ENCODE measurements at regions not wholly inside any gene's neighbourhood (a gene's known extent, or its start where the extent isn't known, plus 50 kb on each side); places are given as distances from the start of the nearest gene placed in this dataset.

DNA sequence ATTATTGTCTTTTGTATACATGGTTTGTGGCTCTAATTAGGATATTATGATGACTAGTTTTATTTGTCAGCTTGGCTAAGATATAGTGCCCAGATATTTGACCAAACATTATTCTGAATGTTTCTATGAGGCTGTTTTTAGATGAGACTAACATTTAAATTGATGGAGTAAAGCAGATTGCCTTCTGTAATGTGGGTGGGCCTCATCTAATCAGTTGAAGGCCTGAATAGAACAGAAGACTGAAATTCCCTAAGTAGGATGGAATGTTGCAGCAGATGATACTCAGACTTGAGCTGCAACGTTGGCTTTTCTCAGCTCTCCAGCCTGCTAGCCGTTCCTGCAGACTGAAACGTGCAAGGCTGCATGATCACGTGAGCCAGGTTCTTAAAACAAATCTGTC, 546.5 kb downstream of the EDEM1 start:
- no peaks in the 10 kb centered on the region for H3K9me3 ChIP-seq
- TF ChIP-seq POLR2A (IDR thresholded peaks at IDR 0.05), result no peak
- TF ChIP-seq, protein P1, sequence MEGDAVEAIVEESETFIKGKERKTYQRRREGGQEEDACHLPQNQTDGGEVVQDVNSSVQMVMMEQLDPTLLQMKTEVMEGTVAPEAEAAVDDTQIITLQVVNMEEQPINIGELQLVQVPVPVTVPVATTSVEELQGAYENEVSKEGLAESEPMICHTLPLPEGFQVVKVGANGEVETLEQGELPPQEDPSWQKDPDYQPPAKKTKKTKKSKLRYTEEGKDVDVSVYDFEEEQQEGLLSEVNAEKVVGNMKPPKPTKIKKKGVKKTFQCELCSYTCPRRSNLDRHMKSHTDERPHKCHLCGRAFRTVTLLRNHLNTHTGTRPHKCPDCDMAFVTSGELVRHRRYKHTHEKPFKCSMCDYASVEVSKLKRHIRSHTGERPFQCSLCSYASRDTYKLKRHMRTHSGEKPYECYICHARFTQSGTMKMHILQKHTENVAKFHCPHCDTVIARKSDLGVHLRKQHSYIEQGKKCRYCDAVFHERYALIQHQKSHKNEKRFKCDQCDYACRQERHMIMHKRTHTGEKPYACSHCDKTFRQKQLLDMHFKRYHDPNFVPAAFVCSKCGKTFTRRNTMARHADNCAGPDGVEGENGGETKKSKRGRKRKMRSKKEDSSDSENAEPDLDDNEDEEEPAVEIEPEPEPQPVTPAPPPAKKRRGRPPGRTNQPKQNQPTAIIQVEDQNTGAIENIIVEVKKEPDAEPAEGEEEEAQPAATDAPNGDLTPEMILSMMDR (IDR thresholded peaks at IDR 0.05), result no peak
- intact Hi-C loops (cut with DNase I), result no loop called here
- no peak overlapping the region for H3K27ac ChIP-seq
- ATAC-seq (no peak), DNase-seq (no peak)
- no peaks in the 10 kb centered on the region for H3K4me1 ChIP-seq
- 74 to 87% (median 82%) methylated on average over 4 of the region's 4 CpGs for WGBS, 4 donors
- no peaks in the 10 kb centered on the region for H3K27me3 ChIP-seq
- H3K36me3 ChIP-seq, result no peaks in the 10 kb centered on the region
- H3K4me3 ChIP-seq, result no peak overlapping the region

- H3K4me1 ChIP-seq, result no peaks in the 10 kb centered on the region
- H3K9me3 ChIP-seq, result no peaks in the 10 kb centered on the region
- H3K36me3 ChIP-seq, result no peaks in the 10 kb centered on the region
- TF ChIP-seq POLR2A (IDR thresholded peaks at IDR 0.05), result no peak
- TF ChIP-seq, protein P1 (IDR thresholded peaks at IDR 0.05), result no peak
- DNase-seq (no peak), ATAC-seq (no peak)
- WGBS, 4 donors, result 73 to 81% (median 77%) methylated on average over 6 of the region's 6 CpGs
- H3K27me3 ChIP-seq, result no peaks in the 10 kb centered on the region
- intact Hi-C loops (cut with DNase I), result no loop called here
- H3K27ac ChIP-seq, result no peak overlapping the region
- no peak overlapping the region for H3K4me3 ChIP-seq
Observed at GRCh38 chr3:5735896-5736295, 548.4 kb downstream of the EDEM1 start.

DNA sequence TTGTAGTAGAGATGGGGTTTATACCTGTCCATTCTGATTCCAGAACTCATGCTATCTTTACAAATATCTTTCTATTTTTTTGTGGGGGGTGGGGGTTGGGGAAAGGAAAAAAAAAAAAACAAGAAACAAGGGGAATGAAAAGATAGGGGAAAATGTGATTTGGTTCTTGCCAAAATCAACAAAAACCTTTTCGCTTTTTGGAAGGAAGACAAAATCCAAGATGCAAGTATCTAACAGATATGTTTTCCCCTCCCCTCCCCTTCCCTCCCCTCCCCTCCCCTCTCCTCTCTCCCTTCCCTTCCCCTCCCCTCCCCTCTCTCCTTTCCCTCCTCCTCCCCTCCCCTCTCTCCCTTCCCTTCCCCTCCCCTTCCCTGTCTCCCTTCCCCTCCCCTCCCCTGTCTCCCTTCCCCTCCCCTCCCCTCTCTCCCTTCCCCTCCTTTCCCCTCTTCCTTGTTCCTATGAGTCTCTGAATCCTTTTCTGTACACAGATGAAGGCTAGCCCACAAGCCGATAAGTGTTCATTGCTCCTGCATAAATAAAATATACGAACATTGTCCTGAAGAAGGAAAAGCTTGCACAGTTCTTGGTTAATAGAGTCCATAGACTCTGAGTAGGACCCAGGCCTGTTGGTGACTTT, 551.9 kb downstream of the EDEM1 start:
- no peak for ATAC-seq
- Histone ChIP-seq H3K9me3 (no peaks in the 10 kb centered on the region), H3K36me3 (no peaks in the 10 kb centered on the region), H3K4me3 (no peak overlapping the region), H3K27me3 (no peaks in the 10 kb centered on the region), H3K27ac (no peak overlapping the region), H3K4me1 (no peaks in the 10 kb centered on the region)
- WGBS, 4 donors, result 55 to 86% (median 57%) methylated on average over 3 of the region's 3 CpGs
- intact Hi-C loops (cut with DNase I), result no loop called here
- DNase-seq, result no peak
- TF ChIP-seq POLR2A (IDR thresholded peaks at IDR 0.05), result no peak
- TF ChIP-seq, protein P1 (IDR thresholded peaks at IDR 0.05), result no peak

DNA sequence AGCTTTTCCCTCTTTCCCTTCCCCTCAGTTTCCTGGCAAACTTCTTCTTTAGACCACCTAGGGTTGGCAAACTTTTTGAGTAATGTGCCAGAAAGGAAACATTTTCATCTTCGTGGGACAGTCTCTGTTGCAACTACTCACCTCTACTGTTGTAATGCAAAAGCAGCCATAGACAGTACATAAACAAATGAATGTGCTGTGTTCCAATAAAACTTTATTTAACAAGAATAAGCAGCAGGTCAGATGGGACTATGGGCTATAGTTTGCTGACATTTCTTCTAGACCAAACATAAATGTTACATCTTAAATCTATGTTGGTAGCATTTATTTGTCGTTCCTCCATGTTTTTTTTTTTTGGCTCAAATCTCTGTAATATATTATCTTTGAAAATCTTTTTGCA, 552.4 kb downstream of the EDEM1 start:
- TF ChIP-seq, protein P1 (IDR thresholded peaks at IDR 0.05), result no peak
- no peak for TF ChIP-seq POLR2A (IDR thresholded peaks at IDR 0.05)
- Histone ChIP-seq H3K36me3 (no peaks in the 10 kb centered on the region), H3K4me1 (no peaks in the 10 kb centered on the region), H3K27ac (no peak overlapping the region), H3K9me3 (no peaks in the 10 kb centered on the region), H3K4me3 (no peak overlapping the region), H3K27me3 (no peaks in the 10 kb centered on the region)
- intact Hi-C loops (cut with DNase I), result no loop called here
- ATAC-seq (no peak), DNase-seq (no peak)
- WGBS, 4 donors, result 72 to 82% (median 75%) methylated on average over 2 of the region's 2 CpGs
